HCT116 (cell line): ENCODE measurements at regions not wholly inside any gene's neighbourhood (a gene's known extent, or its start where the extent isn't known, plus 50 kb on each side); places are given as distances from the start of the nearest gene placed in this dataset.

Experiments used
- ATAC-seq: fragments of 200-7000 bp; cut with Tn5 transposase; 2 replicates; pipeline ENCODE4 v1.9.1; 2020; ENCODE audit warnings: mild to moderate bottlenecking, moderate library complexity
- BruUV-seq: library from RNA; stranded (reverse); fragments of 400-500 nt; replicated peaks from 2 replicates; lab custom pipeline; 2021; lab: Mats Ljungman, UMichigan
- CTCF ChIA-PET: fragments of 300-600 bp; sonication (Branson Sonifier 250); formaldehyde crosslinking; loops from one replicate; lab custom pipeline; 2021; ENCODE audit warnings: antibody characterized with exemption; lab: Charles Lee
- POLR2A ChIA-PET: fragments of 300-600, 350-600 bp; sonication (Branson Sonifier 250); formaldehyde crosslinking; loops from one replicate; lab custom pipeline; 2021; ENCODE audit warnings: antibody characterized with exemption; lab: Charles Lee
- RAD21 ChIA-PET, 2 experiments: fragments of 300-600 bp; sonication (Branson Sonifier 250); formaldehyde crosslinking; loops; one replicate each; lab custom pipeline; 2023; ENCODE audit warnings: low total read pairs in 2 of 2; ENCODE audit not compliant: uncharacterized antibody in 2 of 2, unreplicated experiment in 2 of 2, low non-redundant PET in 1 of 2; lab: Charles Lee
- DNase-seq: peaks from one replicate; pipeline ENCODE4 v3.0.0-alpha.2; 2010; ENCODE audit warnings: low read depth, low spot score
- H2AFZ ChIP-seq: fragments of 200-600 bp; shearing (Covaris generic), sonication (generic); 2 replicates; pipeline ENCODE4 v1.6.1; 2017; ENCODE audit warnings: low read depth, mixed run types, mixed read lengths, antibody characterized with exemption, low read length; ENCODE audit not compliant: poor library complexity, severe bottlenecking
- H3K27ac ChIP-seq: 2 replicates; pipeline ENCODE4 v1.5.1; 2012; ENCODE audit warnings: low read depth, low read length
- H3K27me3 ChIP-seq: fragments of 200-600 bp; sonication (generic); 2 replicates; pipeline ENCODE4 v1.6.1; 2016; ENCODE audit warnings: mixed run types, low read length, mixed read lengths; ENCODE audit not compliant: insufficient read depth
- H3K36me3 ChIP-seq, 2 experiments: fragments of 200-500 bp in 1 of 2; fragments of 200-600 bp in 1 of 2; sonication (Bioruptor generic) in 1 of 2; sonication (generic) in 1 of 2; 2 replicates each; pipeline versions ENCODE4 v1.5.1 to v1.6.1; 2014 to 2016; ENCODE audit warnings: low read length in 2 of 2, inconsistent platforms in 1 of 2, mixed read lengths in 1 of 2, mixed run types in 1 of 2; ENCODE audit not compliant: insufficient read depth in 2 of 2, control insufficient read depth in 1 of 2
- H3K4me1 ChIP-seq, 2 experiments: fragments of 200-600 bp in 1 of 2; sonication (generic) in 1 of 2; 2 replicates each; pipeline versions ENCODE4 v1.5.1 to v1.6.1; 2012 to 2017; ENCODE audit warnings: low read length in 2 of 2, inconsistent platforms in 1 of 2, mild to moderate bottlenecking in 1 of 2, mixed read lengths in 1 of 2, mixed run types in 1 of 2, moderate library complexity in 1 of 2; ENCODE audit not compliant: insufficient read depth in 2 of 2, control insufficient read depth in 1 of 2
- H3K4me2 ChIP-seq: fragments of 200-600 bp; sonication (generic); 2 replicates; pipeline ENCODE4 v1.6.1; 2017; ENCODE audit warnings: mixed run types, low read length, mixed read lengths
- H3K4me3 ChIP-seq, 2 experiments: fragments of 200-600 bp in 1 of 2; sonication (generic) in 1 of 2; replicated peaks in 1 of 2; 2 replicates each; pipeline ENCODE4 v1.5.1; 2011 to 2016; ENCODE audit warnings: low read length in 2 of 2, control low read depth in 1 of 2, low read depth in 1 of 2, mild to moderate bottlenecking in 1 of 2, mixed read lengths in 1 of 2, mixed run types in 1 of 2
- H3K79me2 ChIP-seq: fragments of 200-600 bp; sonication (generic); 2 replicates; pipeline ENCODE4 v1.6.1; 2017; ENCODE audit warnings: mild to moderate bottlenecking, mixed run types, low read length, moderate library complexity, mixed read lengths; ENCODE audit not compliant: insufficient read depth
- H3K9ac ChIP-seq: fragments of 200-600 bp; sonication (generic); 2 replicates; pipeline ENCODE4 v1.6.1; 2016; ENCODE audit warnings: low read length, mixed read lengths
- H3K9me2 ChIP-seq: fragments of 200-600 bp; sonication (generic), shearing (Covaris generic); 2 replicates; pipeline ENCODE4 v1.6.1; 2017; ENCODE audit warnings: mixed run types, mild to moderate bottlenecking, moderate library complexity; ENCODE audit not compliant: insufficient read depth
- H3K9me3 ChIP-seq, 2 experiments: fragments of 200-500 bp in 1 of 2; fragments of 200-600 bp in 1 of 2; sonication (Bioruptor generic) in 1 of 2; sonication (generic) in 1 of 2; 2 replicates each; pipeline ENCODE4 v1.6.1; 2014 to 2017; ENCODE audit warnings: low read length in 2 of 2, mixed read lengths in 2 of 2, inconsistent platforms in 1 of 2, low read depth in 1 of 2, mild to moderate bottlenecking in 1 of 2, mixed run types in 1 of 2, moderate library complexity in 1 of 2; ENCODE audit not compliant: control insufficient read depth in 1 of 2, insufficient read depth in 1 of 2
- H4K20me1 ChIP-seq: fragments of 200-600 bp; sonication (generic), shearing (Covaris generic); 2 replicates; pipeline ENCODE4 v1.6.1; 2017; ENCODE audit warnings: mixed run types, mild to moderate bottlenecking, moderate library complexity; ENCODE audit not compliant: insufficient read depth
- CBX3 ChIP-seq: IDR thresholded peaks from 2 replicates; pipeline ENCODE4 v1.6.1; 2012; ENCODE audit warnings: low read depth
- CEBPB ChIP-seq: IDR thresholded peaks from 2 replicates; pipeline ENCODE4 v1.6.1; 2012; ENCODE audit warnings: low read depth
- EGR1 ChIP-seq: IDR thresholded peaks from 2 replicates; pipeline ENCODE4 v1.6.1; 2012; ENCODE audit warnings: low read depth
- EZH2 ChIP-seq: fragments of 200-600 bp; sonication (generic); IDR thresholded peaks from 2 replicates; pipeline ENCODE4 v1.6.1; 2017; ENCODE audit warnings: antibody characterized with exemption, mixed run types
- EZH2phosphoT487 ChIP-seq: fragments of 200-600 bp; IDR thresholded peaks from 2 replicates; pipeline ENCODE4 v1.6.1; 2018; ENCODE audit warnings: antibody characterized with exemption, borderline replicate concordance
- FOSL1 ChIP-seq: IDR thresholded peaks from 2 replicates; pipeline ENCODE4 v1.6.1; 2012; ENCODE audit warnings: low read depth
- RAD21 ChIP-seq: IDR thresholded peaks from 2 replicates; pipeline ENCODE4 v1.6.1; 2012; ENCODE audit warnings: low read depth, mild to moderate bottlenecking
- REST ChIP-seq: IDR thresholded peaks from 2 replicates; pipeline ENCODE4 v1.6.1; 2012; ENCODE audit warnings: low read depth
- SIN3A ChIP-seq: IDR thresholded peaks from 2 replicates; pipeline ENCODE4 v1.6.1; 2012; ENCODE audit warnings: low read depth
- SP1 ChIP-seq: IDR thresholded peaks from 2 replicates; pipeline ENCODE4 v1.6.1; 2012; ENCODE audit warnings: low read depth
- SRF ChIP-seq: IDR thresholded peaks from 2 replicates; pipeline ENCODE4 v1.6.1; 2012; ENCODE audit warnings: low read depth
- YY1 ChIP-seq: IDR thresholded peaks from 2 replicates; pipeline ENCODE4 v1.6.1; 2011; ENCODE audit warnings: low read length, low read depth, moderate library complexity, mild to moderate bottlenecking; ENCODE audit not compliant: insufficient replicate concordance; ENCODE audit errors: extremely low read depth
- ZBTB33 ChIP-seq: IDR thresholded peaks from 2 replicates; pipeline ENCODE4 v1.6.1; 2011; ENCODE audit warnings: mild to moderate bottlenecking, low read length, moderate library complexity; ENCODE audit not compliant: insufficient replicate concordance; ENCODE audit errors: extremely low read depth
- ZFX ChIP-seq: fragments of 450-650 bp; IDR thresholded peaks from 2 replicates; pipeline ENCODE4 v1.6.1; 2017
- intact Hi-C: fragments of 100-400 bp; cut with micrococcal nuclease; formaldehyde crosslinking; loops from 2 replicates; pipeline ENCODE4 v1.10.0; 2022

- POLR2A ChIA-PET, result no interaction called here
- TF ChIP-seq RAD21 (no peak), CBX3 (no peak), EZH2phosphoT487 (no peak), CEBPB (no peak), EZH2 (no peak), REST (no peak), FOSL1 (no peak), EGR1 (no peak)
- Histone ChIP-seq H4K20me1 (no peaks in the 10 kb centered on the region), H3K27ac (no peak overlapping the region), H3K9me2 (no peaks in the 10 kb centered on the region), H3K9me3 (no peaks in the 10 kb centered on the region), H3K4me3 (no peak overlapping the region), H3K9ac (no peak overlapping the region), H3K4me1 (no peaks in the 10 kb centered on the region), H3K79me2 (no peaks in the 10 kb centered on the region), H3K27me3 (peaks cover 64% of the 10 kb centered on the region), H2AFZ (no peak overlapping the region), H3K4me2 (no peak overlapping the region), H3K36me3 (no peaks in the 10 kb centered on the region)
- DNase-seq, result no peak
- BruUV-seq, result no TSS peak
- intact Hi-C loops, result no loop called here
- no peak for ATAC-seq
- CTCF ChIA-PET, result no interaction called here
- RAD21 ChIA-PET, result no interaction called here
Measured at GRCh38 chr3:137082763-137083162, 125.0 kb downstream of the IL20RB start.

- CTCF ChIA-PET, result no interaction called here
- intact Hi-C loops, result no loop called here
- peaks cover 67% of the 10 kb centered on the region for H3K27me3 ChIP-seq
- H3K4me3 ChIP-seq, result no peak overlapping the region
- DNase-seq, result no peak
- no peaks in the 10 kb centered on the region for H4K20me1 ChIP-seq
- no peaks in the 10 kb centered on the region for H3K9me3 ChIP-seq
- no peak for ATAC-seq
- H2AFZ ChIP-seq, result no peak overlapping the region
- POLR2A ChIA-PET, result no interaction called here
- no TSS peak for BruUV-seq
- no peak overlapping the region for H3K4me2 ChIP-seq
- RAD21 ChIA-PET, result no interaction called here
- H3K9ac ChIP-seq, result no peak overlapping the region
- no peaks in the 10 kb centered on the region for H3K36me3 ChIP-seq
- no peaks in the 10 kb centered on the region for H3K9me2 ChIP-seq
- no peaks in the 10 kb centered on the region for H3K4me1 ChIP-seq
- H3K27ac ChIP-seq, result no peak overlapping the region
- H3K79me2 ChIP-seq, result no peaks in the 10 kb centered on the region
- TF ChIP-seq ZBTB33 (no peak), ZFX (no peak), SRF (no peak), SIN3A (no peak), SP1 (no peak), FOSL1 (no peak), YY1 (no peak), CEBPB (no peak), EZH2phosphoT487 (no peak), EGR1 (no peak)
Measured at GRCh38 chr3:137083332-137083731, 125.5 kb downstream of the IL20RB start.
